ENCODE measurements at regions not wholly inside any gene's neighbourhood (a gene's known extent, or its start where the extent isn't known, plus 50 kb on each side); places are given as distances from the start of the nearest gene placed in this dataset.

- TF ChIP-seq FOXM1 (IDR thresholded peaks at IDR 0.05; ENCODE audit: borderline replicate concordance) (no peak), ELF4 (IDR thresholded peaks at IDR 0.05) (no peak), SUZ12 (IDR thresholded peaks at IDR 0.05) (no peak), ZNF384 (IDR thresholded peaks at IDR 0.05) (no peak), FOXA1 (IDR thresholded peaks at IDR 0.05) (no peak), BHLHE40 (IDR thresholded peaks at IDR 0.05; ENCODE audit: borderline replicate concordance) (no peak), FOXK2 (IDR thresholded peaks at IDR 0.05) (no peak), TARDBP (IDR thresholded peaks at IDR 0.05) (no peak), SP1 (IDR thresholded peaks at IDR 0.05) (no peak), NFRKB (IDR thresholded peaks at IDR 0.05) (no peak), ARNT (IDR thresholded peaks at IDR 0.05) (no peak), L3MBTL2 (conservative IDR thresholded peaks at IDR 0.05) (no peak), HDGF (IDR thresholded peaks at IDR 0.05; ENCODE audit: borderline replicate concordance) (no peak)
These were observed 864.2 kb downstream of the SLC4A3 start for GRCh38 chr2:220491670-220492069.

Data from HEK293T (cell line).